Tongue (tissue), 1 donor: ENCODE measurements at regions not wholly inside any gene's neighbourhood (a gene's known extent, or its start where the extent isn't known, plus 50 kb on each side); places are given as distances from the start of the nearest gene placed in this dataset.
"Not testable (repeated sequence)": the region's sequence is repeated elsewhere in the genome, so short reads cannot be mapped to it uniquely, and the experiment has no call there.

ENCODE experiments used
- DNase-seq: peaks from one replicate; pipeline ENCODE4 v3.0.0-alpha.2; 2015

GRCh38 chr3:195999176-195999575 lies 82.7 kb downstream of the TFRC start:
- not testable (repeated sequence) for DNase-seq

- DNase-seq: not testable (repeated sequence)
These were observed 85.6 kb downstream of the TFRC start for GRCh38 chr3:195996314-195996713.

GRCh38 chr3:195994343-195994742 lies 86.0 kb upstream of the TNK2 start:
- peak; percentile 18 for DNase-seq

- not testable (repeated sequence) for DNase-seq
These were observed 85.3 kb upstream of the TNK2 start for GRCh38 chr3:195993671-195994070.

- not testable (repeated sequence) for DNase-seq
These were observed 84.7 kb upstream of the TNK2 start for GRCh38 chr3:195992956-195993595.

GRCh38 chr3:195991986-195992385 lies 83.6 kb upstream of the TNK2 start:
- DNase-seq: not testable (repeated sequence)

- not testable (repeated sequence) for DNase-seq
These were observed 82.9 kb upstream of the TNK2 start for GRCh38 chr3:195991243-195991642.

GRCh38 chr3:195990841-195991174 lies 82.5 kb upstream of the TNK2 start:
- not testable (repeated sequence) for DNase-seq

- DNase-seq: peak; percentile 97
These were observed 81.8 kb upstream of the TNK2 start for GRCh38 chr3:195989921-195990840.

GRCh38 chr3:195989197-195989920 lies 81.0 kb upstream of the TNK2 start:
- peak; percentile 19 for DNase-seq

- DNase-seq: not testable (repeated sequence)
These were observed 80.4 kb upstream of the TNK2 start for GRCh38 chr3:195988764-195989163.

- DNase-seq: not testable (repeated sequence)
These were observed 78.7 kb upstream of the TNK2 start for GRCh38 chr3:195987001-195987400.

- DNase-seq: not testable (repeated sequence)
These were observed 78.2 kb upstream of the TNK2 start for GRCh38 chr3:195986576-195986975.

- not testable (repeated sequence) for DNase-seq
These were observed 77.1 kb upstream of the TNK2 start for GRCh38 chr3:195985348-195985920.

- DNase-seq: not testable (repeated sequence)
These were observed 76.2 kb upstream of the TNK2 start for GRCh38 chr3:195984392-195985030.

GRCh38 chr3:195983880-195984279 lies 75.5 kb upstream of the TNK2 start:
- DNase-seq: not testable (repeated sequence)

- not testable (repeated sequence) for DNase-seq
These were observed 74.4 kb upstream of the TNK2 start for GRCh38 chr3:195982754-195983153.

GRCh38 chr3:195981778-195982177 lies 73.4 kb upstream of the TNK2 start:
- not testable (repeated sequence) for DNase-seq

GRCh38 chr3:195979877-195980276 lies 71.5 kb upstream of the TNK2 start:
- not testable (repeated sequence) for DNase-seq

GRCh38 chr3:195978585-195978984 lies 70.2 kb upstream of the TNK2 start:
- DNase-seq: not testable (repeated sequence)

- not testable (repeated sequence) for DNase-seq
These were observed 68.5 kb upstream of the TNK2 start for GRCh38 chr3:195976876-195977275.

- not testable (repeated sequence) for DNase-seq
These were observed 65.9 kb upstream of the TNK2 start for GRCh38 chr3:195974281-195974680.
